H1 (cell line): ENCODE measurements at regions not wholly inside any gene's neighbourhood (a gene's known extent, or its start where the extent isn't known, plus 50 kb on each side); places are given as distances from the start of the nearest gene placed in this dataset.

Experiments used
- CTCF ChIA-PET: fragments of 300-600 bp; sonication (Branson Sonifier 250); formaldehyde crosslinking; loops from one replicate; lab custom pipeline; 2021; ENCODE audit not compliant: partially characterized antibody; lab: Charles Lee
- POLR2A ChIA-PET: fragments of 300-600 bp; sonication (Branson Sonifier 250); formaldehyde crosslinking; loops from one replicate; lab custom pipeline; 2021; ENCODE audit warnings: inconsistent platforms; ENCODE audit not compliant: partially characterized antibody; lab: Charles Lee
- DNase-seq, 2 experiments: peaks; one replicate each; pipeline versions ENCODE4 v3.0.0 to v3.0.0-alpha.2; 2010 to 2022; ENCODE audit warnings: low spot score in 2 of 2, low read depth in 1 of 2, mixed read lengths in 1 of 2
- FAIRE-seq: peaks from 2 replicates; lab custom pipeline; 2011; peaks lifted over from hg19 to GRCh38; lab: Jason Lieb, UNC
- H2AFZ ChIP-seq: 2 replicates; pipeline ENCODE4 v1.8.1; 2012; ENCODE audit warnings: low read length, inconsistent platforms
- H2AK5ac ChIP-seq: 2 replicates; pipeline ENCODE4 v1.6.1; 2013; ENCODE audit warnings: low read depth, low read length
- H2BK120ac ChIP-seq: replicated peaks from 2 replicates; pipeline ENCODE3; 2013; ENCODE audit warnings: low read depth, low read length, inconsistent platforms
- H2BK12ac ChIP-seq: 2 replicates; pipeline ENCODE4 v1.6.1; 2013; ENCODE audit warnings: low read depth, low read length
- H2BK15ac ChIP-seq: 2 replicates; pipeline ENCODE4 v1.6.1; 2013; ENCODE audit warnings: low read length
- H2BK20ac ChIP-seq: 2 replicates; pipeline ENCODE4 v1.6.1; 2013; ENCODE audit warnings: low read length
- H2BK5ac ChIP-seq: 2 replicates; pipeline ENCODE4 v1.6.1; 2013; ENCODE audit warnings: low read depth, low read length
- H3K14ac ChIP-seq: 2 replicates; pipeline ENCODE4 v1.6.1; 2013; ENCODE audit warnings: inconsistent platforms; ENCODE audit not compliant: insufficient read length
- H3K18ac ChIP-seq: 2 replicates; pipeline ENCODE4 v1.6.1; 2013; ENCODE audit warnings: low read length; ENCODE audit errors: extremely low read depth
- H3K23ac ChIP-seq: 2 replicates; pipeline ENCODE4 v1.6.1; 2013; ENCODE audit warnings: inconsistent platforms; ENCODE audit not compliant: insufficient read length
- H3K23me2 ChIP-seq: 2 replicates; pipeline ENCODE4 v1.6.1; 2013; ENCODE audit warnings: low read depth, low read length
- H3K27ac ChIP-seq: 2 replicates; pipeline ENCODE4 v1.6.1; 2011; ENCODE audit warnings: low read depth, low read length, inconsistent platforms
- H3K27me3 ChIP-seq, 4 experiments: replicated peaks in 1 of 4; 1 replicate in 1 of 4; 2 replicates in 3 of 4; pipeline versions ENCODE4 v1.6.1 to v1.8.1; 2011 to 2013; ENCODE audit warnings: low read length in 3 of 4, mild to moderate bottlenecking in 3 of 4, inconsistent platforms in 2 of 4, mixed read lengths in 2 of 4, moderate library complexity in 1 of 4; ENCODE audit not compliant: control insufficient read depth in 3 of 4, insufficient read depth in 3 of 4; ENCODE audit errors: extremely low read depth in 1 of 4
- H3K36me3 ChIP-seq, 4 experiments: 2 replicates each; pipeline versions ENCODE4 v1.6.1 to v1.8.1; 2011 to 2013; ENCODE audit warnings: mild to moderate bottlenecking in 4 of 4, low read length in 3 of 4, moderate library complexity in 2 of 4, control low read depth in 1 of 4, inconsistent platforms in 1 of 4; ENCODE audit not compliant: insufficient read depth in 4 of 4, control insufficient read depth in 2 of 4
- H3K4ac ChIP-seq: replicated peaks from 2 replicates; pipeline ENCODE3; 2013; ENCODE audit warnings: low read length, low read depth, mixed read lengths, inconsistent platforms; ENCODE audit not compliant: insufficient read length
- H3K4me1 ChIP-seq, 4 experiments: replicated peaks in 1 of 4; 1 replicate in 1 of 4; 2 replicates in 3 of 4; pipeline versions ENCODE4 v1.6.1 to v1.8.1; 2011 to 2013; ENCODE audit warnings: low read length in 3 of 4, inconsistent platforms in 2 of 4, mixed read lengths in 1 of 4; ENCODE audit not compliant: insufficient read depth in 4 of 4, control insufficient read depth in 3 of 4
- H3K4me2 ChIP-seq, 2 experiments: 2 replicates each; pipeline versions ENCODE4 v1.6.1 to v1.8.1; 2011 to 2013; ENCODE audit warnings: low read depth in 2 of 2, low read length in 2 of 2, control low read depth in 1 of 2, inconsistent platforms in 1 of 2, mild to moderate bottlenecking in 1 of 2; ENCODE audit not compliant: insufficient read depth in 1 of 2
- H3K4me3 ChIP-seq, 4 experiments: fragments of 200-600, 300-600 bp in 1 of 4; sonication (generic), shearing (Covaris generic), sonication (Bioruptor Twin) in 1 of 4; 2 replicates each; pipeline versions ENCODE4 v1.5.1 to v1.8.1; 2011 to 2016; ENCODE audit warnings: low read length in 4 of 4, low read depth in 3 of 4, control low read depth in 2 of 4, inconsistent platforms in 2 of 4, mild to moderate bottlenecking in 2 of 4, mixed read lengths in 1 of 4, moderate library complexity in 1 of 4; ENCODE audit not compliant: insufficient read depth in 2 of 4; ENCODE audit errors: extremely low read depth in 1 of 4
- H3K56ac ChIP-seq: replicated peaks from 2 replicates; pipeline ENCODE3; 2013; ENCODE audit warnings: low read depth, mild to moderate bottlenecking, mixed read lengths, low read length, inconsistent platforms; ENCODE audit not compliant: insufficient read length
- H3K79me1 ChIP-seq: 2 replicates; pipeline ENCODE4 v1.6.1; 2013; ENCODE audit warnings: low read depth, low read length, control low read depth
- H3K79me2 ChIP-seq, 2 experiments: 2 replicates each; pipeline versions ENCODE4 v1.6.1 to v1.8.1; 2012 to 2013; ENCODE audit warnings: low read length in 2 of 2, mild to moderate bottlenecking in 2 of 2, inconsistent platforms in 1 of 2; ENCODE audit not compliant: insufficient read depth in 2 of 2, control insufficient read depth in 1 of 2
- H3K9ac ChIP-seq, 4 experiments: replicated peaks in 1 of 4; 1 replicate in 1 of 4; 2 replicates in 3 of 4; pipeline versions ENCODE4 v1.6.1 to v1.8.1; 2011 to 2013; ENCODE audit warnings: low read depth in 3 of 4, low read length in 3 of 4, control low read depth in 2 of 4, mild to moderate bottlenecking in 2 of 4, moderate library complexity in 2 of 4, inconsistent platforms in 1 of 4; ENCODE audit errors: extremely low read depth in 1 of 4
- H3K9me3 ChIP-seq, 2 experiments: 2 replicates each; pipeline versions ENCODE4 v1.6.1 to v1.8.1; 2012 to 2013; ENCODE audit warnings: mild to moderate bottlenecking in 2 of 2, moderate library complexity in 2 of 2, control low read depth in 1 of 2, inconsistent platforms in 1 of 2, low read depth in 1 of 2, low read length in 1 of 2, mixed read lengths in 1 of 2; ENCODE audit not compliant: insufficient read depth in 2 of 2
- H4K20me1 ChIP-seq, 2 experiments: replicated peaks in 1 of 2; 2 replicates each; pipeline versions ENCODE3 to v1.8.1; 2011 to 2013; ENCODE audit warnings: inconsistent platforms in 2 of 2, low read length in 2 of 2, mild to moderate bottlenecking in 1 of 2; ENCODE audit not compliant: insufficient read depth in 2 of 2, control insufficient read depth in 1 of 2
- H4K5ac ChIP-seq: 2 replicates; pipeline ENCODE4 v1.6.1; 2013; ENCODE audit warnings: low read length, low read depth, mixed read lengths, inconsistent platforms; ENCODE audit not compliant: insufficient read length
- H4K8ac ChIP-seq: 2 replicates; pipeline ENCODE4 v1.8.0; 2013; ENCODE audit warnings: mild to moderate bottlenecking, moderate library complexity, low read length, inconsistent platforms; ENCODE audit not compliant: insufficient read depth; ENCODE audit errors: extremely low read depth
- H4K91ac ChIP-seq: replicated peaks from 2 replicates; pipeline ENCODE3; 2013; ENCODE audit warnings: low read length, mixed read lengths, inconsistent platforms; ENCODE audit not compliant: insufficient read length
- ATF2 ChIP-seq: IDR thresholded peaks from 2 replicates; pipeline ENCODE4 v1.6.1; 2012; ENCODE audit warnings: low read length, inconsistent platforms
- BCL11A ChIP-seq, 2 experiments: IDR thresholded peaks; one replicate each; pipeline ENCODE4 v1.6.1; 2011; ENCODE audit warnings: low read depth in 2 of 2, low read length in 2 of 2, mild to moderate bottlenecking in 2 of 2
- E2F6 ChIP-seq: IDR thresholded peaks from 2 replicates; pipeline ENCODE4 v1.6.1; 2012; ENCODE audit warnings: inconsistent platforms
- EGR1 ChIP-seq: IDR thresholded peaks from 2 replicates; pipeline ENCODE4 v1.6.1; 2011; ENCODE audit warnings: low read depth, low read length, borderline replicate concordance
- GABPA ChIP-seq: IDR thresholded peaks from 2 replicates; pipeline ENCODE4 v1.6.1; 2011; ENCODE audit warnings: mild to moderate bottlenecking, low read length, moderate library complexity, borderline replicate concordance; ENCODE audit not compliant: insufficient read depth
- HDAC2 ChIP-seq, 2 experiments: fragments of 300-600 bp in 1 of 2; sonication (generic) in 1 of 2; IDR thresholded peaks; 2 replicates each; pipeline ENCODE4 v1.6.1; 2011 to 2012; ENCODE audit warnings: low read depth in 2 of 2, low read length in 2 of 2, mild to moderate bottlenecking in 2 of 2, moderate library complexity in 2 of 2, borderline replicate concordance in 1 of 2, inconsistent platforms in 1 of 2
- MAX ChIP-seq: IDR thresholded peaks from 2 replicates; pipeline ENCODE4 v1.6.1; 2012; ENCODE audit warnings: inconsistent platforms
- NRF1 ChIP-seq: IDR thresholded peaks from 2 replicates; pipeline ENCODE4 v1.6.1; 2011; ENCODE audit warnings: mild to moderate bottlenecking, low read depth, low read length, improper control_type of control experiment
- SUZ12 ChIP-seq: fragments of 200-600 bp; sonication (generic); IDR thresholded peaks from 2 replicates; pipeline ENCODE4 v1.6.1; 2012; ENCODE audit warnings: mild to moderate bottlenecking, inconsistent platforms, low read length, moderate library complexity, mixed read lengths
- USF2 ChIP-seq: IDR thresholded peaks from 2 replicates; pipeline ENCODE4 v1.6.1; 2011; ENCODE audit warnings: low read length, improper control_type of control experiment
- WGBS, 2 experiments: shearing (Covaris generic) in 1 of 2; methylation state at CpG; one replicate each; pipeline versions ENCODE4 v1.1.6 to v1.1.7; 2013 to 2015; ENCODE audit warnings: low lambda C conversion rate in 2 of 2, mixed read lengths in 2 of 2, inconsistent platforms in 1 of 2, low coverage in 1 of 2, missing lambda C conversion rate in 1 of 2; ENCODE audit not compliant: insufficient replicate concordance in 2 of 2, insufficient coverage in 1 of 2, insufficient read length in 1 of 2; ENCODE audit errors: extremely low coverage in 1 of 2, missing lambda C conversion rate in 1 of 2; 5-methylcytosine and 5-hydroxymethylcytosine counted together

- Histone ChIP-seq H3K4me1 (no peaks in the 10 kb centered on the region), H3K27me3 (no peaks in the 10 kb centered on the region), H3K9ac (no peak overlapping the region), H4K20me1 (no peaks in the 10 kb centered on the region), H4K8ac (no peak overlapping the region), H3K27ac (no peak overlapping the region), H3K56ac (no peak overlapping the region), H3K36me3 (no peaks in the 10 kb centered on the region; a peak in 1 of 8 replicates), H2BK20ac (no peak overlapping the region), H4K91ac (no peak overlapping the region), H3K79me2 (no peaks in the 10 kb centered on the region), H3K23me2 (no peaks in the 10 kb centered on the region), H3K18ac (no peak overlapping the region), H3K9me3 (no peaks in the 10 kb centered on the region), H2AK5ac (no peak overlapping the region), H4K5ac (no peak overlapping the region), H3K79me1 (no peaks in the 10 kb centered on the region), H3K4ac (no peak overlapping the region), H3K4me3 (no peak overlapping the region), H3K23ac (no peak overlapping the region), H2AFZ (no peak overlapping the region), H2BK15ac (no peak overlapping the region), H2BK5ac (no peak overlapping the region), H3K4me2 (no peak overlapping the region), H2BK120ac (no peak overlapping the region), H3K14ac (no peak overlapping the region), H2BK12ac (no peak overlapping the region)
- FAIRE-seq (no peak), DNase-seq (no peak)
- 100% methylated on average over 1 of the region's 1 CpG; no CpG with 5 or more reads in 1 of the 2 experiments for WGBS, 2 experiments
- ChIA-PET POLR2A (no interaction called here), CTCF (interaction anchor here (1.8 kb wide), 1 partner anchor 11 kb away, joined by 4 read pairs; no protein-coding TSS in a partner anchor)
- TF ChIP-seq ATF2 (no peak), SUZ12 (no peak), BCL11A (IDR thresholded peaks at IDR 0.05; ENCODE audit: low read depth in 2 of 2, low read length in 2 of 2) (no peak), GABPA (no peak), MAX (no peak), USF2 (no peak), EGR1 (no peak), E2F6 (no peak), HDAC2 (IDR thresholded peaks at IDR 0.05; ENCODE audit: borderline replicate concordance in 1 of 2, low read depth in 2 of 2, low read length in 2 of 2) (no peak), NRF1 (no peak)
Observed at GRCh38 chr5:161155451-161155850, 303.4 kb upstream of the ATP10B start.
